NOMO-1 (cell line): ENCODE measurements at regions not wholly inside any gene's neighbourhood (a gene's known extent, or its start where the extent isn't known, plus 50 kb on each side); places are given as distances from the start of the nearest gene placed in this dataset.
"Not testable (repeated sequence)": the region's sequence is repeated elsewhere in the genome, so short reads cannot be mapped to it uniquely, and the experiment has no call there.

ENCODE experiments used
- DNase-seq, 2 experiments: peaks; one replicate each; lab custom pipeline; 2025; ENCODE audit not compliant: unreplicated experiment in 2 of 2; lab: John Stamatoyannopoulos, UW

DNA sequence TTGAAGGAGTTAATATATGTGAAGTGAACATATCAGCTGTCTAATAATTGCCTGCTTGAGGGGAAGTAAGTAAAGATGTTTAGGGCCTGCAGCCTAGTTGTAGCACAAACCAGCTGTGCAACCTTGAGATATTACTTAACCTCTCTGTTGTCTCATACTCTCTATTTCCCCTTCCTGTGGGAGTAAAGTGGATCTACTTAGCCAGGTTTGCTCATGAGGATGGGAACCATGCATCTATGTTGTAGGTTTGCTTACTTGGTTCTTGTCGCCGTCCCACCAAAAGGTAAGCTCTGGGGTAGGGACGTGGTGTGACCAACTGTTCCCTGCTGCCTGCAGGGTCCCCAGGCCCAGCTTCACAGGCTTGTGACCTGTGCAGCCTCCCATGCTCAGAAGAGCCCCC, 362.7 kb upstream of the SULF2 start:
- DNase-seq, result no peak

DNA sequence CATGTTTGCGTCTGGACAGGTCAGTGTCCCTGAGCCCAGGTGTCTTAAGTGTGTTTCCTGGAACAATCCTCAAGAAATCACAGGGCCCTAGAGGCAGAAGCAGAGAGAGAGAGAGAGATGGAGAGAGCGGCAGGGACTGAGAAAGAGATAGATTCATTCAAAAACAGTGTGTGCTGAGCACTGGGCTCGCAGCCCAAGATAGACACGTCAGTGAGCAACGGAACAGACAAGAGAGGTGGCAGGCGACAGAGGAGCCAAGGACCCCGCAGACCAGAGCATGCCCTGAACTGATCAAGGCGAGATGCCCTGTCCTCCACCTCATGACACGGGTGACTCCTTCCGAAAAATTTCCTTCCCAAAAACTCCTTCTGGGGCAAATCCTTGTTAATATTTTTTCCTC, 362.0 kb upstream of the SULF2 start:
- no peak for DNase-seq

DNA sequence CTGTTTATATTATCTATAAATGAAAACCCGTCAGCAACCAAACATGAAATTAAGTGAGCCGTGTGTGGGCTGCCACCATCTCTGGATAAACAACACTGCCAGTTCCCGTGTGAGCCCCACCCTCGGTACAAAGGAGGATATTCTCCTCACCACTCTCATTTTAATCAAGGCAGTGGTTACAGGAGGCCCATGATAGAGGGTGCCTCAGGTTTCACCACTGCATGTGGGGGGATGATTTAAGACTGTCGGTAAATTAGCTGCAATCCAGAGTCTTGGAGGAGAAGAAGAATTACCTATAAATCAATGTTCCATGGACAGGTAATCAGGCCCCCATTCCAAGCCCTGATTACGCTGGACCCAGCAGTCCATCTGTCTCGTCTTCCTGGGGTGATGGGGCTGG, 361.6 kb upstream of the SULF2 start:
- DNase-seq, result no peak

DNA sequence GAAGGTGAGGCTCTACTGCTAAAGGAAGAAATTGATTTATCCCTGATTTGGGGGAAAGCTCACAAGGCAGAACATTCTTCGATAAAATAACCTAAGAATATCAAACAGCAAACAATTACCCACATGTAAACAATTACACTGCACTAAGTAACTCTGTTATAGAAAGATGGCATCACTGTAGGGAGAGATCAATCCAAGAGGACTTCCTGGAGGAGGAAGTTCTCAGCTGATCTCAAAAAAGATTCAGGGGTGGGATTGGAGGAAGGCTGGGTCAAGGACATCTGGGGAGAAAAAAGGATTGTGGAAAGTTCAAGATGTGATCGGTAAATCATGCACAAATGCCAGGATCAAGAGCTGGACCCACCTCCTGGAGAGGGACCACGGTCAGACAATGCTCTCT, 361.0 kb upstream of the SULF2 start:
- DNase-seq, result no peak

DNA sequence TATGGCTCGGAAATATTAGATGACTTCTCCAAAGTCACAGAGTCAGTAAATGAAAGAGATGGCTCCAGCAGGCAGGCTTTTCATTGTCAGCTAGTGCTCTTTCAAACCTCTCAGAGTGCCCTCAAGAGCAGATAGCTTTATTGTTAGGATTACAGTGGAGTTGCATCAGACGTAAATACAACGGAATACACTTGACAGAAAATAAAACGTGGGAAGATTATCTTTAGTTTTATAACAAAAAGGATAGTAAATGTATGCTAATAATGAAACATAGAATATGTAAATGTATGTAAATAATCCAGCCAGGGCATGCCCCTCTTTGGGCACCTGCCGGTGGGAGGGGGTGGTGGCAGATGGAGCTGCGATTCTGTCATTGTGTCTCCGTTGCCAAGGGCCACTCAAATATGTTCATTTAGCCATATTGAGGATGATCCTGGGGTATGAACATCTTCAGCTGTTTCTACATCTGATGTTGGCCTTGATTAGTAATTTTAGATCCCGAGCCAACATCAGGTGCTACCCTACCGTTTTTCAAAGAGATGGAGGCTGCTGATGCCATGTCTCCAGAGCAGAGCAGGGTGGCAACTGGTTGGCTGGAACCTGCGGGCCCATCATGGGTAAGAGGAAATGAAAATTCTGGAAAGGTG, 358.3 kb upstream of the SULF2 start:
- DNase-seq, result no peak

- DNase-seq, result no peak
These were observed 357.2 kb upstream of the SULF2 start for GRCh38 chr20:48142516-48142773.

GRCh38 chr20:48141660-48142515, 356.6 kb upstream of the SULF2 start:
- DNase-seq, result no peak

- DNase-seq, result no peak
These were observed 354.2 kb upstream of the SULF2 start for GRCh38 chr20:48139262-48140041.

- no peak for DNase-seq
These were observed 347.6 kb upstream of the SULF2 start for GRCh38 chr20:48132834-48133233.

DNA sequence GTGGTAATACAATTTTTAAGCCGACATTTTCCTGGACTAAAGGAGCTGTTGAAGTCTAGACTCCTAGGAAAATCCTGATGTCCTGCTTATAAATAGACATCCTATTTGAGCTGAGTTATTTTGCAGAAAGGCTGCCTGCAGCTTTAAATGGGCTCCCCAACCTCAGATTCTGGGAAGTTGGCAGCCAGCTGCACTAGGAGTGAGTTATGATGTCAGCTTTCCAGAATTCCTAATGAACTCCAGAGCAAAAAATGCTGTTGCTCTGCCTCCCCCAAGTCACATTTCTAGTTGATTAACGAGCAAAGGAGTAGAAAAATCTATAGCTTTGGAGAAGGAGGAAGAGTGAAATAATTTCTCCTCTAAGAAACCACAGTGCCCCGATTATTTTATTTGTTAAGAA, 346.3 kb upstream of the SULF2 start:
- DNase-seq, result no peak

DNA sequence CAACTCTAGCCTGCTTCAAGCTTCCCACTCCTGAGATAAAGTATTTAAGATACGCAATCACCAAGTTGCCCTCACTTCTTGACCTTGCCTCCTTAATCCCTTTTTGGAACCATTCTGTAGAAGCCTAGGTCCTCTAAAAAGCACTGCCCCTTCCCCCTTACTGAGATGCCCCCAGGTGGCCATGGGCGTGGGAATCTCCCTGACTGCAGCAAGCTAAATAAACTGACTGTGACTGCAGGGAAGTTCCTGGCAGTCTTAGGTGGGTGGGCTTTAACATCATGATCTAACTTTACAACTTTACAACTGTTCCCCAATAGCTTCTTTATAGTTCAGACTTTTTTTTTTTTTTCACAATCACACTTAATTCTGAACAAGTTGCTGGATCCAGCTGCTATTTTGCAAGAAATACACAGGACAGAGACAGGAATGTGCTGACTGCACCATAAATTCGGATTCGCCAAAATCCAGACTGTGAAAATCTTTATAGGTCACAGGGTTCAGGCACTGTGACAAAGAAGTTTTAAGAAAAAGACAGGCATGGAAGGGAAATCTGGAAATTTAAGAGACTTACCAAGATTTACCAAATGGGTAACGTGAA, 344.2 kb upstream of the SULF2 start:
- DNase-seq, result no peak

GRCh38 chr20:48128436-48128835, 343.2 kb upstream of the SULF2 start:
- DNase-seq, result no peak

- DNase-seq, result not testable (repeated sequence)
These were observed 342.7 kb upstream of the SULF2 start for GRCh38 chr20:48127964-48128363.

- DNase-seq, result not testable (repeated sequence)
These were observed 341.9 kb upstream of the SULF2 start for GRCh38 chr20:48127133-48127532.

DNA sequence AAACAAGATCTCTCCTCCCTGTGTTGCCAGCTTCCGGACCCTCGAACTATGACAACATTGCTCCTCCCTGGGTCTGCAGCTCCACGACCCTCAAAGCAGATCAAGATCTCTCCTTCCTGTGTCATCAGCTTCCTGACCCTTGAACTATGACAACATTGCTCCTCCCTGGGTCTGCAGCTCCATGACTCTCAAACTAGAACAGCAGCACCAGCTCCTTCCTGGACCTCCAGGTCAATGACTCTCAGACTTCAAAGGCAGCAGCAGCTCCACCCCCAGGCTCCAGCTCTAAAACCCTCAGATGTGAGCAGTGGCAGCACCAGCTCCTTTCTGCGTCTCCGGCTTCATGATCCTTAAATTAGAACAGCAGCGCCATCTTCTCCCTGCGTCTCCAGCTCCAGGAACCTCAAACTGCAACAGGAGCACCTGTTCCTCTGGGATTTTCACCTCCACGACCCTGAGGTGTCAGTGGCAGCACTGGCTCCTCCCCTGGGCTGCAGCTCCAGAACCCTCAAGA, 341.0 kb upstream of the SULF2 start:
- no peak for DNase-seq

GRCh38 chr20:48124960-48125359, 339.7 kb upstream of the SULF2 start:
- no peak for DNase-seq

DNA sequence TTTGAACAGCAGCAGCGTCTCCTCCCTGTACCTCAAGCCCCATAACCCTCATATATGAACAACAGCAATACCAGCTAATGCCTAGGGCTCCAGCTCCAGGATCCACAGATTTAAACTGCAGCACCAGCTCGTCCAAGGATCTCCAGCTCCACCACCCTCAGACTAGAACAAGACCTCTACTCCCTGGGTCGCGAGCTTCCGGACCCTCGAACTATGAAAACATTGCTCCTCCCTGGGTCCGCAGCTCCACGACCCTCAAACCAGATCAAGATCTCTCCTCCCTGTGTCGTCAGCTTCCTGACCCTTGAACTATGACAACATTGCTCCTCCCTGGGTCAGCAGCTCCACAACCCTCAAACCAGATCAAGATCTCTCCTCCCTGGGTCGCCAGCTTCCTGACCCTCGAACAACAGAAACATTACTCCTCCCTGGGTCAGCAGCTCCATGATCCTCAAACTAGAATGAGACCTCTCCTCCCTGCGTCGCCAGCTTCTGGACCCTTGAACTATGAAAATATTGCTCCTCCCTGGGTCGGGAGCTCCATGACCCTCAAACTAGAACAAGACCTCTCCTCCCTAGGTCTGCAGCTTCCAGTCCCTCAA, 339.0 kb upstream of the SULF2 start:
- DNase-seq, result no peak

GRCh38 chr20:48120120-48120519, 334.8 kb upstream of the SULF2 start:
- DNase-seq, result no peak

DNA sequence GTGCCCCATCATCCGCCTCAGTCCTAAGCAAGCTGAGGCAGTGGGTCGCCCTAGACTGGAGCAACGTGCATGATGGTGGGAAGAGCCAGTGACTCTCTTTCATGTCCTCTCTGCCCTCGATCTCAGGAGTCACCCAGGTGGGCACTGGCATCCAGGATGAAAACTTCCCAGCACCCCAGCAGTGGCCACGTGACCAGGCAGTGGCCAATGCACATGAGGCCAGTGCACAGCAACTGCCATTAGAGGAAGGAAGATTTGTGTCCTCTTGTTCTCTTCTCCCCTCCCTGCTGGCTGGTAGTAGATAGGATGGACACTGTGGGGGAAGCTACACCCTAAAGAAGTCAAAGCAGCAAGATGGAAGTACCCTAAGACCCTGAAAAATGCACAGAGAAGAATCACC, 334.1 kb upstream of the SULF2 start:
- not testable (repeated sequence) for DNase-seq

DNA sequence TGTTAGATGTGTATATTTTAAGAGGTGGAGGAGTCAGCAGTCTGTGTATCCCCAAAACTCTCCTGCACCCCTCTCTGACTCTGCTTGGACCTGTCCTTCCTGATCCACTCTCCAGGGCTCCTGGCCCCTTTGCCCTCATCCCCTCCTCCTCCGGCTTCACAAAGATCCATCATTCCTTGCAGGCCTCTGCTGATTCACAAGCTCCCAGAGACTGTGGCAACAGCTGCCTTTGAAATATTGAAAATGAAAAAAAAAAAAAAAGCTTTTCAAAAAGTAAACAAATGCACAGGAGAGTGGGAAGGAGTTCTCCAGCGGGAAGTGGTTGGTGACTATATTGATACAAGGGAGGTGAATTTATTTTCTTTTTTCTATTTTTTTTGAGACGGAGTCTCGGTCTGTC, 330.2 kb upstream of the SULF2 start:
- no peak for DNase-seq

GRCh38 chr20:48107560-48107959, 322.3 kb upstream of the SULF2 start:
- no peak for DNase-seq
